ENCODE measurements at regions not wholly inside any gene's neighbourhood (a gene's known extent, or its start where the extent isn't known, plus 50 kb on each side); places are given as distances from the start of the nearest gene placed in this dataset.

DNA sequence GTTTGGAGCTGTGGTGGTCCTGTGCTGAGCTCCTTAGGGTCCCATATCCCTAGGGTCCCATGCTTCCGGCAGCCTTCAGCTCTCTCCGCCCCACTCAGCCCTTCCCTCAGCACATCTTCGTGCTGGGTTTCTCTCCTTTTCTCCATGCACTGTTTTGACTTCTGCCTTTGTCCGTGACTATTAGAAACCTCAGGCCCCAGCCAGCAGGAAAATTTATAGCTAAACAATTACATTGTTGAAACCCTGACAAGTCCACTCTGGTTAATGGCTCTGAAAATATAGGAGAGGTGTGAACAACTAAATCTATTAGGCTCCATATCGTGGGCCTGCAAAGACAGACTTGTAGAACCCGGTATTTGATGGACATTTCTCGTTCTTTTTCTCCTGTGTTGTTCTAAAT, 523.7 kb downstream of the CCDC171 start:
- Histone ChIP-seq H3K36me3 (ENCODE audit: insufficient read depth, low read length) (no peaks in the 10 kb centered on the region), H3K9me2 (ENCODE audit: insufficient read depth, low read length) (no peaks in the 10 kb centered on the region)

GRCh38 chr9:16082796-16083195, 530.0 kb downstream of the CCDC171 start:
- TF ChIP-seq EZH2phosphoT487 (IDR thresholded peaks at IDR 0.05; ENCODE audit: borderline replicate concordance, low read depth, low read length), result no peak
- TF ChIP-seq, protein P1, sequence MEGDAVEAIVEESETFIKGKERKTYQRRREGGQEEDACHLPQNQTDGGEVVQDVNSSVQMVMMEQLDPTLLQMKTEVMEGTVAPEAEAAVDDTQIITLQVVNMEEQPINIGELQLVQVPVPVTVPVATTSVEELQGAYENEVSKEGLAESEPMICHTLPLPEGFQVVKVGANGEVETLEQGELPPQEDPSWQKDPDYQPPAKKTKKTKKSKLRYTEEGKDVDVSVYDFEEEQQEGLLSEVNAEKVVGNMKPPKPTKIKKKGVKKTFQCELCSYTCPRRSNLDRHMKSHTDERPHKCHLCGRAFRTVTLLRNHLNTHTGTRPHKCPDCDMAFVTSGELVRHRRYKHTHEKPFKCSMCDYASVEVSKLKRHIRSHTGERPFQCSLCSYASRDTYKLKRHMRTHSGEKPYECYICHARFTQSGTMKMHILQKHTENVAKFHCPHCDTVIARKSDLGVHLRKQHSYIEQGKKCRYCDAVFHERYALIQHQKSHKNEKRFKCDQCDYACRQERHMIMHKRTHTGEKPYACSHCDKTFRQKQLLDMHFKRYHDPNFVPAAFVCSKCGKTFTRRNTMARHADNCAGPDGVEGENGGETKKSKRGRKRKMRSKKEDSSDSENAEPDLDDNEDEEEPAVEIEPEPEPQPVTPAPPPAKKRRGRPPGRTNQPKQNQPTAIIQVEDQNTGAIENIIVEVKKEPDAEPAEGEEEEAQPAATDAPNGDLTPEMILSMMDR (conservative IDR thresholded peaks at IDR 0.05; ENCODE audit: low read length), result no peak
- Histone ChIP-seq H3K9me3 (ENCODE audit: low read length) (no peaks in the 10 kb centered on the region), H3K4me3 (ENCODE audit: low read depth, low read length, poor library complexity, severe bottlenecking) (no peak overlapping the region), H3K79me2 (ENCODE audit: insufficient read depth, low read depth, low read length) (no peaks in the 10 kb centered on the region), H3K4me1 (ENCODE audit: insufficient read depth, low read length, poor library complexity, severe bottlenecking) (no peaks in the 10 kb centered on the region), H4K20me1 (ENCODE audit: insufficient read depth, low read length) (no peaks in the 10 kb centered on the region), H2AFZ (ENCODE audit: low read length) (no peak overlapping the region), H3K4me2 (ENCODE audit: low read length) (no peak overlapping the region), H3K36me3 (ENCODE audit: insufficient read depth, low read length) (no peaks in the 10 kb centered on the region), H3K27ac (ENCODE audit: low read depth, low read length, poor library complexity, severe bottlenecking) (no peak overlapping the region), H3K9me2 (ENCODE audit: insufficient read depth, low read length) (no peaks in the 10 kb centered on the region)
- BruUV-seq (replicated peaks), result no TSS peak
- ChIA-PET CTCF (ENCODE audit: unreplicated experiment) (no interaction called here), POLR2A (no interaction called here)
- no peak for DNase-seq (ENCODE audit: low spot score)
- intact Hi-C loops (cut with micrococcal nuclease; ENCODE audit: unreplicated experiment), result no loop called here

More for the DNA sequence above, 523.7 kb downstream of the CCDC171 start:
- H2AFZ ChIP-seq (ENCODE audit: low read length), result no peak overlapping the region
- H3K4me1 ChIP-seq (ENCODE audit: insufficient read depth, low read length, poor library complexity, severe bottlenecking), result no peaks in the 10 kb centered on the region
- POLR2A ChIA-PET, result interaction anchor here (0.8 kb wide), 1 partner anchor 271 kb away, joined by 3 read pairs; no protein-coding TSS in a partner anchor
- H3K9me3 ChIP-seq (ENCODE audit: low read length), result no peaks in the 10 kb centered on the region
- CTCF ChIA-PET (ENCODE audit: unreplicated experiment), result no interaction called here
- no TSS peak for BruUV-seq (replicated peaks)
- intact Hi-C loops (cut with micrococcal nuclease; ENCODE audit: unreplicated experiment), result no loop called here
- no peak for TF ChIP-seq EZH2phosphoT487 (IDR thresholded peaks at IDR 0.05; ENCODE audit: borderline replicate concordance, low read depth, low read length)
- TF ChIP-seq, protein P1 (conservative IDR thresholded peaks at IDR 0.05; ENCODE audit: low read length), result no peak
- H3K4me3 ChIP-seq (ENCODE audit: low read depth, low read length, poor library complexity, severe bottlenecking), result no peak overlapping the region
- no peak for DNase-seq (ENCODE audit: low spot score)
- H4K20me1 ChIP-seq (ENCODE audit: insufficient read depth, low read length), result no peaks in the 10 kb centered on the region
- H3K4me2 ChIP-seq (ENCODE audit: low read length), result no peak overlapping the region
- H3K27ac ChIP-seq (ENCODE audit: low read depth, low read length, poor library complexity, severe bottlenecking), result no peak overlapping the region
- no peaks in the 10 kb centered on the region for H3K79me2 ChIP-seq (ENCODE audit: insufficient read depth, low read depth, low read length)

- Histone ChIP-seq H3K4me1 (ENCODE audit: insufficient read depth, low read length, poor library complexity, severe bottlenecking) (no peaks in the 10 kb centered on the region), H3K9me2 (ENCODE audit: insufficient read depth, low read length) (no peaks in the 10 kb centered on the region), H3K4me3 (ENCODE audit: low read depth, low read length, poor library complexity, severe bottlenecking) (no peak overlapping the region), H2AFZ (ENCODE audit: low read length) (no peak overlapping the region), H3K36me3 (ENCODE audit: insufficient read depth, low read length) (no peaks in the 10 kb centered on the region), H3K4me2 (ENCODE audit: low read length) (no peak overlapping the region), H3K79me2 (ENCODE audit: insufficient read depth, low read depth, low read length) (no peaks in the 10 kb centered on the region), H4K20me1 (ENCODE audit: insufficient read depth, low read length) (no peaks in the 10 kb centered on the region), H3K9me3 (ENCODE audit: low read length) (no peaks in the 10 kb centered on the region), H3K27ac (ENCODE audit: low read depth, low read length, poor library complexity, severe bottlenecking) (no peak overlapping the region)
- intact Hi-C loops (cut with micrococcal nuclease; ENCODE audit: unreplicated experiment), result no loop called here
- TF ChIP-seq, protein P1 (conservative IDR thresholded peaks at IDR 0.05; ENCODE audit: low read length), result no peak
- no peak for TF ChIP-seq EZH2phosphoT487 (IDR thresholded peaks at IDR 0.05; ENCODE audit: borderline replicate concordance, low read depth, low read length)
- ChIA-PET POLR2A (no interaction called here), CTCF (ENCODE audit: unreplicated experiment) (no interaction called here)
- no peak for DNase-seq (ENCODE audit: low spot score)
- no TSS peak for BruUV-seq (replicated peaks)
Observed at GRCh38 chr9:16085167-16085726, 532.4 kb downstream of the CCDC171 start.
